ENCODE measurements at regions not wholly inside any gene's neighbourhood (a gene's known extent, or its start where the extent isn't known, plus 50 kb on each side); places are given as distances from the start of the nearest gene placed in this dataset.

- no peak for TF ChIP-seq POLR2A (IDR thresholded peaks at IDR 0.05)
- TF ChIP-seq, protein P1, sequence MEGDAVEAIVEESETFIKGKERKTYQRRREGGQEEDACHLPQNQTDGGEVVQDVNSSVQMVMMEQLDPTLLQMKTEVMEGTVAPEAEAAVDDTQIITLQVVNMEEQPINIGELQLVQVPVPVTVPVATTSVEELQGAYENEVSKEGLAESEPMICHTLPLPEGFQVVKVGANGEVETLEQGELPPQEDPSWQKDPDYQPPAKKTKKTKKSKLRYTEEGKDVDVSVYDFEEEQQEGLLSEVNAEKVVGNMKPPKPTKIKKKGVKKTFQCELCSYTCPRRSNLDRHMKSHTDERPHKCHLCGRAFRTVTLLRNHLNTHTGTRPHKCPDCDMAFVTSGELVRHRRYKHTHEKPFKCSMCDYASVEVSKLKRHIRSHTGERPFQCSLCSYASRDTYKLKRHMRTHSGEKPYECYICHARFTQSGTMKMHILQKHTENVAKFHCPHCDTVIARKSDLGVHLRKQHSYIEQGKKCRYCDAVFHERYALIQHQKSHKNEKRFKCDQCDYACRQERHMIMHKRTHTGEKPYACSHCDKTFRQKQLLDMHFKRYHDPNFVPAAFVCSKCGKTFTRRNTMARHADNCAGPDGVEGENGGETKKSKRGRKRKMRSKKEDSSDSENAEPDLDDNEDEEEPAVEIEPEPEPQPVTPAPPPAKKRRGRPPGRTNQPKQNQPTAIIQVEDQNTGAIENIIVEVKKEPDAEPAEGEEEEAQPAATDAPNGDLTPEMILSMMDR (IDR thresholded peaks at IDR 0.05): no peak
- Histone ChIP-seq H3K4me3 (no peak overlapping the region), H3K9me3 (replicated peaks in 1 of 3) (no peaks in the 10 kb centered on the region), H3K27ac (no peak overlapping the region), H3K4me1 (replicated peaks in 1 of 2) (no peaks in the 10 kb centered on the region), H3K27me3 (no peaks in the 10 kb centered on the region), H3K36me3 (replicated peaks in 1 of 2) (no peaks in the 10 kb centered on the region)
- no peak for DNase-seq
- WGBS, 4 donors: 75 to 79% (median 76%) methylated on average over 4 of the region's 4 CpGs
- intact Hi-C loops (cut with DNase I): no loop called here
Measured at GRCh38 chr13:42707586-42707985, 73.8 kb upstream of the FAM216B start.

DNA sequence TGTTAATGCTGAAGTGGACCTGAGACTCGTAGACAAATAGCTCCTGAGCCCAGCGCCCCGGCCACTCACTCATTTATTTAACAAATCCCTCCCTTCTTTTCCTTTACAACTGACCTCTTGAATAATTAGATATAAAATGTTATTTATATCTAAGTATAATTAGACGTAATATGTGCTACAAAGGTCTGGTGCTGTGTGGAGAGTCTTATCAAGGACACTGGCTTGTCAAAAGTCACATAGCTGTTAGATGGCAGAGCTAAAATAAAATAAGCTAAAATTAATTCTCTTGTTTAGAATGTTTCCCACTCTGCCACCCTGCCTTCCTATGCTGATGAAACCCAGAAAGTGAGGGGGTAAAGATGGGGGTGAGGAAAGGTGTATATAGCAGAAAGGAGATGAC lies 73.0 kb upstream of the FAM216B start:
- 75 to 83% (median 77%) methylated on average over 4 of the region's 4 CpGs for WGBS, 4 donors
- no peaks in the 10 kb centered on the region for H3K4me1 ChIP-seq (replicated peaks in 1 of 2)
- DNase-seq: no peak
- intact Hi-C loops (cut with DNase I): no loop called here
- H3K9me3 ChIP-seq (replicated peaks in 1 of 3): no peaks in the 10 kb centered on the region
- no peak overlapping the region for H3K4me3 ChIP-seq
- H3K36me3 ChIP-seq (replicated peaks in 1 of 2): no peaks in the 10 kb centered on the region
- TF ChIP-seq, protein P1 (IDR thresholded peaks at IDR 0.05): no peak
- no peak for TF ChIP-seq POLR2A (IDR thresholded peaks at IDR 0.05)
- H3K27me3 ChIP-seq: no peaks in the 10 kb centered on the region
- H3K27ac ChIP-seq: no peak overlapping the region

- Histone ChIP-seq H3K4me1 (replicated peaks in 1 of 2) (no peaks in the 10 kb centered on the region), H3K27ac (no peak overlapping the region), H3K27me3 (no peaks in the 10 kb centered on the region), H3K9me3 (replicated peaks in 1 of 3) (no peaks in the 10 kb centered on the region), H3K36me3 (replicated peaks in 1 of 2) (no peaks in the 10 kb centered on the region), H3K4me3 (no peak overlapping the region)
- 88 to 92% (median 92%) methylated on average over 2 of the region's 2 CpGs for WGBS, 4 donors
- intact Hi-C loops (cut with DNase I): no loop called here
- TF ChIP-seq POLR2A (IDR thresholded peaks at IDR 0.05): no peak
- TF ChIP-seq, protein P1 (IDR thresholded peaks at IDR 0.05): no peak
- no peak for DNase-seq
Measured at GRCh38 chr13:42709276-42709675, 72.1 kb upstream of the FAM216B start.

GRCh38 chr13:42715909-42716308 lies 65.5 kb upstream of the FAM216B start:
- Histone ChIP-seq H3K36me3 (replicated peaks in 1 of 2) (no peaks in the 10 kb centered on the region), H3K9me3 (replicated peaks in 1 of 3) (no peaks in the 10 kb centered on the region), H3K27ac (no peak overlapping the region), H3K27me3 (peaks cover 11% of the 10 kb centered on the region), H3K4me3 (no peak overlapping the region), H3K4me1 (replicated peaks in 1 of 2) (no peaks in the 10 kb centered on the region)
- intact Hi-C loops (cut with DNase I): no loop called here
- WGBS, 4 donors: 81 to 89% (median 86%) methylated on average over 3 of the region's 3 CpGs
- TF ChIP-seq, protein P1 (IDR thresholded peaks at IDR 0.05): no peak
- no peak for TF ChIP-seq POLR2A (IDR thresholded peaks at IDR 0.05)
- no peak for DNase-seq

Measured in adrenal gland (tissue), 9 donors.